Right atrium auricular region (tissue), 2 donors: ENCODE measurements at regions not wholly inside any gene's neighbourhood (a gene's known extent, or its start where the extent isn't known, plus 50 kb on each side); places are given as distances from the start of the nearest gene placed in this dataset.

Experiments used
- DNase-seq: peaks from one replicate; pipeline ENCODE4 v3.0.0-alpha.2; 2019; ENCODE audit warnings: low spot score
- H3K27ac ChIP-seq, 2 donors: fragments of 200-600 bp; sonication (generic); 1 replicate in 1 of 2; 2 replicates in 1 of 2; pipeline ENCODE4 v1.5.1; 2016 to 2019
- H3K27me3 ChIP-seq, 2 donors: fragments of 200-600 bp; sonication (generic); one replicate each; pipeline versions ENCODE4 v1.5.1 to v1.6.0; 2017 to 2019
- H3K36me3 ChIP-seq: fragments of 200-600 bp; sonication (generic); one replicate; pipeline ENCODE4 v1.5.1; 2016
- H3K4me1 ChIP-seq, 2 donors: fragments of 200-600 bp; sonication (generic); one replicate each; pipeline versions ENCODE4 v1.5.1 to v1.6.0; 2017 to 2019
- H3K4me3 ChIP-seq, 2 donors: fragments of 200-600 bp; sonication (generic); 1 replicate in 1 of 2; 2 replicates in 1 of 2; pipeline ENCODE4 v1.5.1; 2017 to 2019; ENCODE audit warnings: mild to moderate bottlenecking in 1 of 2, moderate library complexity in 1 of 2
- H3K9me3 ChIP-seq, 2 donors: fragments of 200-600 bp; sonication (generic); one replicate each; pipeline ENCODE4 v1.5.1; 2019
- TF ChIP-seq, protein P1 (sequence below), 2 donors: fragments of 200-600 bp; sonication (generic); IDR thresholded peaks; one replicate each; pipeline ENCODE4 v1.5.1; 2019; ENCODE audit warnings: antibody characterized with exemption in 2 of 2

DNA sequence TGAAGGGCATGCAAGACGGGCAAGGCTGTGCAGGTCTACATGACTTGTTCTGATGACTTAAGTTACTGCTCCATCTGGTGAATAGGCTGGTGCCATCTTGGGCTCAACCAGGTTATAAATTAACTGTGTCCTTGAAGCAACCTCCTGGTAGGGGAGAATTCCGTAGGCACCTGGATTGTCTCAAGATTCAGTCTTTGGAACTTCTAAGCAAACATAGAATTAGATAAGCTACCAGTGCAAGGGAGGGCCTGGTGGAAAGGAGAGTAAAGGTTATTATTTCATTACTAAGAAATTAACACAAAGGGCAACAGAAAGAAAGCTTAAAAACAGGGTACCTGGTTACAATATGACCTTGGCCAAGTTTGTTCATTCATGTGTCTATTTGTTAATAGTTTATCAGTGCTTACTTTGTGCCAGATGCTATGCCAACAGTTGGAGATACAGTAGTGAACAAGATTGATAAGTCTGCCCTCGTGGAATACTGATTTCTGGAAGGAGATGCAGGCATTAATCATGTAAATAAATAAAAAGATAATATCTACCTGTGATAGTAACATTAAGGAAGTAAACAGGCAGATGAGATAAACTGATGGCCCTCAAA, 107.0 kb upstream of the PALS2 start:
- Histone ChIP-seq H3K36me3 (no peaks in the 10 kb centered on the region), H3K9me3 (no peaks in the 10 kb centered on the region), H3K4me3 (no peak overlapping the region), H3K4me1 (no peaks in the 10 kb centered on the region), H3K27me3 (no peaks in the 10 kb centered on the region), H3K27ac (no peak overlapping the region)
- TF ChIP-seq, protein P1, sequence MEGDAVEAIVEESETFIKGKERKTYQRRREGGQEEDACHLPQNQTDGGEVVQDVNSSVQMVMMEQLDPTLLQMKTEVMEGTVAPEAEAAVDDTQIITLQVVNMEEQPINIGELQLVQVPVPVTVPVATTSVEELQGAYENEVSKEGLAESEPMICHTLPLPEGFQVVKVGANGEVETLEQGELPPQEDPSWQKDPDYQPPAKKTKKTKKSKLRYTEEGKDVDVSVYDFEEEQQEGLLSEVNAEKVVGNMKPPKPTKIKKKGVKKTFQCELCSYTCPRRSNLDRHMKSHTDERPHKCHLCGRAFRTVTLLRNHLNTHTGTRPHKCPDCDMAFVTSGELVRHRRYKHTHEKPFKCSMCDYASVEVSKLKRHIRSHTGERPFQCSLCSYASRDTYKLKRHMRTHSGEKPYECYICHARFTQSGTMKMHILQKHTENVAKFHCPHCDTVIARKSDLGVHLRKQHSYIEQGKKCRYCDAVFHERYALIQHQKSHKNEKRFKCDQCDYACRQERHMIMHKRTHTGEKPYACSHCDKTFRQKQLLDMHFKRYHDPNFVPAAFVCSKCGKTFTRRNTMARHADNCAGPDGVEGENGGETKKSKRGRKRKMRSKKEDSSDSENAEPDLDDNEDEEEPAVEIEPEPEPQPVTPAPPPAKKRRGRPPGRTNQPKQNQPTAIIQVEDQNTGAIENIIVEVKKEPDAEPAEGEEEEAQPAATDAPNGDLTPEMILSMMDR (IDR thresholded peaks at IDR 0.05) = no peak
- DNase-seq = no peak

DNA sequence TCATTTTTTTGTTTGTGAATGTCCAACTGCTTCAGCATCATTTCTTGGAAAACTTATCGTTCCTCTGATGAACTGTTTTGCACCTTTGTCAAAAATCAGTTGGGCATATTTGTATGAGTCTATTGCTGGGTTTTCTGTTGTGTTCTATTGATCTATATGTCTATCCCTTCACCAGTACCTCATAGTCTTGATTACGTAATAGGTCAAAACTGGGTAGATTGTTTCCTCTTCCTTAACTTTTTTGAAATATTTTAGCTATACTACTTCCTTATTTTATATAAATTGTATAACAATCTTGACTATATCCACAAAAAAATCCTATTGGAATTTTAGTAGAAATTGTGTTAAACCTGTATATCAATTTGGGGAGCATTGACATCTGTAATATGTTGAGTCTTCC, 104.1 kb upstream of the PALS2 start:
- no peaks in the 10 kb centered on the region for H3K4me1 ChIP-seq
- no peaks in the 10 kb centered on the region for H3K36me3 ChIP-seq
- DNase-seq = no peak
- no peaks in the 10 kb centered on the region for H3K27me3 ChIP-seq
- no peaks in the 10 kb centered on the region for H3K9me3 ChIP-seq
- TF ChIP-seq, protein P1 (IDR thresholded peaks at IDR 0.05) = no peak
- no peak overlapping the region for H3K4me3 ChIP-seq
- H3K27ac ChIP-seq = no peak overlapping the region

DNA sequence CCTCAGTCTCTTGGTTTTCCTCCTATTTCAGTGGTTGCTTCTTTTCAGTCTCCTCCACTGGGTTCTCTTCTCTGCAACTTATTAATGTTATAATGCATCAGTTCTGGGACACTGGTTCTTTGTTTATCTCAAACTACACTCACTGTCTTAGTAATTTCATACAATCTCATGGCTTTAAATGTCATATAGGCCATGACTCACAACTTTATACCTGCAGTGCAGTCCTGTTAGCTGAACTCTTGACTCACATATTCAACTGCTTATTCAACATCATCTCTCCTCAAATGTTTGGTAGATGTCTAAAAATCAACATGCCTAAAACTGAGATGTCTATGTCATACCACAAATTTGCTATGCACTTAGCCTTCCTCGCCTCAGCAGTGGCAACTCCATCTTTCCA, 101.2 kb upstream of the PALS2 start:
- no peaks in the 10 kb centered on the region for H3K9me3 ChIP-seq
- H3K27me3 ChIP-seq = no peaks in the 10 kb centered on the region
- no peak overlapping the region for H3K27ac ChIP-seq
- no peak for DNase-seq
- H3K36me3 ChIP-seq = no peaks in the 10 kb centered on the region
- no peak overlapping the region for H3K4me3 ChIP-seq
- no peaks in the 10 kb centered on the region for H3K4me1 ChIP-seq
- TF ChIP-seq, protein P1 (IDR thresholded peaks at IDR 0.05) = no peak

DNA sequence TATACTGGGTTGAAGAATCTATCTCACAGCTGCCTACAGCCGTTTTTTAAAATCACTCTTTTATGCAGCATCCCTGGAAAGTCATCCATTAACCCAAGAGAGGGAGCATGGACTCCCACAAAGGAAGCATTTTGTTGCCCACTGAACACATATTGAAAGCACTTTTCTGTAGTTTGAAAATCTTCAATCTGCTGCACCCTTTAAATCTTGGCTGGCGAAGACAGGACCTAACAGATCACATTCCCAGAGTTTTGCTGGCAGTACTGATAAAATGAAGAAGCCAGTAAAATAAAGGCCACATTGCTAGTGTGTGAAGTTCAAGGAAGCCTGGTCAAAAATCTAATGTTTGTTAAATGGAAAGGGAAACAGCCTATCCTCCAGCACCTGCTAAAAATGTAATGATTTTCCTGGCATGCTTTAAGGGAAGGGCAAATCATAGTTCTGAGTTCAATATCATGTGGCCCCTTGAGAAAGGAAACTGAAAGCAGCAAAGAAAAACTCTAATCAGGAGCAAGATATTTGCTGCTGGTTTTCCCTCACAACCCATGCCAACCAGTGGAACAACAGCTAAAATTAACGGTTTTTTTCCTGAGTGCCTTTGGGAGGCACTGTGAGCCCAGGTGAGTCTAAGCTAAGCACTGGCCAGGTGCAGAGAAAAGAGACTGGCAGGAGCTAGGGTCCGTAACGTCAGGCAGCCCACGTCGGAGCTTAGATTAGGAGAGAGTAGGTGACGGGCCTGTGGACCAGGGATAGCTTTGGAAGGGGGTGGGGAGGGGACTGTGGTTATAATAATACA, 97.9 kb upstream of the PALS2 start:
- H3K27me3 ChIP-seq = no peaks in the 10 kb centered on the region
- peaks cover 0 to 10% of the 10 kb centered on the region in 2 donors for H3K4me1 ChIP-seq
- no peak overlapping the region for H3K27ac ChIP-seq
- DNase-seq = no peak
- TF ChIP-seq, protein P1 (IDR thresholded peaks at IDR 0.05) = no peak
- H3K36me3 ChIP-seq = no peaks in the 10 kb centered on the region
- H3K9me3 ChIP-seq = no peaks in the 10 kb centered on the region
- H3K4me3 ChIP-seq = no peak overlapping the region

DNA sequence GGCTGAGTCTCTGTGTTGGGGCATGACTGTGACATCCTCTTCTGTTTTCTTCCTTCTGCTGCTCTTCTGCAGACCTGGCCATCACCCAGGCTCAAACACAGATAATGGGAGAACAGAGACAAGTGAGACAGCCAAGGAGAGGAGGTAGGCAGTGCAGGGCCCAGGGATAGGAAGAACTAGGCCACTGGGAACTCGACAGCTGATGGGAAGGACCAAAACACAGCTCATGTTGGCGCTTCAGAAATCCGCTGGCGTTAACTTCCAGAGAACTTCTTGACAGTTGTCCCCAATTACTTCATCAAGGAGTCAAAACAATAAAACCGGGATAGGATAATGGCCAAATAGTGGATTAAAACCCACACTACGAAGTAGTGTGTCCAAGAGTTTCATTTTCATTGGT, 97.0 kb upstream of the PALS2 start:
- Histone ChIP-seq H3K4me3 (no peak overlapping the region), H3K27me3 (no peaks in the 10 kb centered on the region), H3K27ac (no peak overlapping the region), H3K4me1 (peaks cover 0 to 10% of the 10 kb centered on the region in 2 donors), H3K9me3 (no peaks in the 10 kb centered on the region), H3K36me3 (no peaks in the 10 kb centered on the region)
- TF ChIP-seq, protein P1 (IDR thresholded peaks at IDR 0.05) = no peak
- DNase-seq = no peak
